ENCODE measurements at regions not wholly inside any gene's neighbourhood (a gene's known extent, or its start where the extent isn't known, plus 50 kb on each side); places are given as distances from the start of the nearest gene placed in this dataset.

- intact Hi-C loops (cut with DNase I), result no loop called here
- no peaks in the 10 kb centered on the region for H3K36me3 ChIP-seq
- peaks cover 0 to 22% (median 9%) of the 10 kb centered on the region in 11 donors for H3K9me3 ChIP-seq
- ATAC-seq (no peak), DNase-seq (no peak)
- no peak overlapping the region for H3K4me3 ChIP-seq
- WGBS, 2 donors, result 47 to 72% methylated on average over 2 of the region's 2 CpGs
- H3K4me1 ChIP-seq, result no peaks in the 10 kb centered on the region
- no peak overlapping the region for H3K27ac ChIP-seq
- no peak for TF ChIP-seq CTCF (IDR thresholded peaks at IDR 0.05)
- no peaks in the 10 kb centered on the region for H3K27me3 ChIP-seq
Measured at GRCh38 chr5:158270996-158271554, 412.1 kb upstream of the CLINT1 start.

- no peaks in the 10 kb centered on the region for H3K27me3 ChIP-seq
- peaks cover 0 to 5% (median 0%) of the 10 kb centered on the region in 9 donors for H3K4me1 ChIP-seq
- WGBS, 2 donors, result 90% methylated on average over 8 of the region's 8 CpGs
- intact Hi-C loops (cut with DNase I), result no loop called here
- TF ChIP-seq CTCF (IDR thresholded peaks at IDR 0.05), result no peak
- ATAC-seq, result no peak
- peaks cover 0 to 22% (median 9%) of the 10 kb centered on the region in 11 donors for H3K9me3 ChIP-seq
- no peak overlapping the region for H3K4me3 ChIP-seq
- H3K36me3 ChIP-seq, result no peaks in the 10 kb centered on the region
- DNase-seq, result no peak
- H3K27ac ChIP-seq, result no peak overlapping the region
Measured at GRCh38 chr5:158268286-158268685, 409.3 kb upstream of the CLINT1 start.

GRCh38 chr5:158267228-158267627 is 408.3 kb upstream of the CLINT1 start:
- intact Hi-C loops (cut with DNase I), result no loop called here
- no peak for DNase-seq
- H3K9me3 ChIP-seq, result peaks cover 0 to 22% (median 9%) of the 10 kb centered on the region in 11 donors
- H3K4me1 ChIP-seq, result peaks cover 0 to 5% (median 0%) of the 10 kb centered on the region in 9 donors
- H3K4me3 ChIP-seq, result no peak overlapping the region
- ATAC-seq, result no peak
- H3K27me3 ChIP-seq, result no peaks in the 10 kb centered on the region
- H3K36me3 ChIP-seq, result no peaks in the 10 kb centered on the region
- WGBS, 2 donors, result 92% methylated on average over 2 of the region's 2 CpGs
- H3K27ac ChIP-seq, result no peak overlapping the region
- no peak for TF ChIP-seq CTCF (IDR thresholded peaks at IDR 0.05)

- intact Hi-C loops (cut with DNase I), result no loop called here
- ATAC-seq, result no peak
- TF ChIP-seq CTCF (IDR thresholded peaks at IDR 0.05), result no peak
- Histone ChIP-seq H3K4me1 (peaks cover 0 to 5% (median 0%) of the 10 kb centered on the region in 9 donors), H3K9me3 (peaks cover 0 to 22% (median 9%) of the 10 kb centered on the region in 11 donors), H3K36me3 (no peaks in the 10 kb centered on the region), H3K27me3 (no peaks in the 10 kb centered on the region), H3K4me3 (no peak overlapping the region), H3K27ac (no peak overlapping the region)
- DNase-seq, result no peak
- WGBS, 2 donors, result 86 to 87% methylated on average over 4 of the region's 4 CpGs
Measured at GRCh38 chr5:158265931-158266700, 407.2 kb upstream of the CLINT1 start.
